NCI-H146 (cell line): ENCODE measurements at regions not wholly inside any gene's neighbourhood (a gene's known extent, or its start where the extent isn't known, plus 50 kb on each side); places are given as distances from the start of the nearest gene placed in this dataset.
"Not testable (repeated sequence)": the region's sequence is repeated elsewhere in the genome, so short reads cannot be mapped to it uniquely, and the experiment has no call there.

Source experiments
- DNase-seq: peaks from one replicate; lab custom pipeline; 2025; lab: John Stamatoyannopoulos, UW

DNA sequence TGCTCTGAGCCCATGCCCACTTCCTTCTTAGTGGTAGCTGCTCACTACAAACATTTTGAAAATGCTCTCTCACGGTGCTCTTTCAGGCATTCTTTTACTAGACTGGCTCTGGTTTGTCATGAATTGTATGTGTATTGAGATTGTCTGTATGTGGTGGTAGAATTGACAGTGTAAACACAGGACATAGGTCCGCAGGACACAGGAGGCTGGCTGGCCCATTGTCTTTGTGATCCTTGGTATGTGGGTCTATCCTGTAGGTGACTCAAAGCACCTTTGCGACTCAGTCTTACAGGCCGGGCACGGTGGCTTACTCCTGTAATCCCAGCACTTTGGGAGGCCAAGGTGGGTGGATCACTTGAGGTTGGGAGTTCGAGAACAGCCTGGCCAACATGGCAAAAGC lies 250.9 kb downstream of the C12orf75 start:
- no peak for DNase-seq

DNA sequence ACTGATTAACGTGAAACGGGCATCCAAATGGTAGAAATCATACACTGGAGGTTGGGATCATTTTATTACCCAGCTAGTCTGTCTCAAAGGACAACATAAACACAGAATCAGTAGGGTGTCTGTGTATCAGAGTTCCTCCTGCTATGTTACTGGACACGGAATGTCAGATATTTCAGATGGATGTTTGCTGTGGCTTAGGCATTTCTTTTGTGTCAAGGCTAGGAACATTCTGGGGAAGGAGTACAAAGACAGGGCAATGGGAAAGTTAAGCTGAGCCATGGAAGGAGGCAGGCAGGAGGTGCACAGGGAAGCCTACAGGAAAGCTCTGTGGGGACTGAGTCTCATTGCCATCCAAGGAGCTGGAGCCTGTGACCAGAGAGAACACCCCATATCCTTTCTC lies 254.6 kb downstream of the C12orf75 start:
- DNase-seq, result no peak

DNA sequence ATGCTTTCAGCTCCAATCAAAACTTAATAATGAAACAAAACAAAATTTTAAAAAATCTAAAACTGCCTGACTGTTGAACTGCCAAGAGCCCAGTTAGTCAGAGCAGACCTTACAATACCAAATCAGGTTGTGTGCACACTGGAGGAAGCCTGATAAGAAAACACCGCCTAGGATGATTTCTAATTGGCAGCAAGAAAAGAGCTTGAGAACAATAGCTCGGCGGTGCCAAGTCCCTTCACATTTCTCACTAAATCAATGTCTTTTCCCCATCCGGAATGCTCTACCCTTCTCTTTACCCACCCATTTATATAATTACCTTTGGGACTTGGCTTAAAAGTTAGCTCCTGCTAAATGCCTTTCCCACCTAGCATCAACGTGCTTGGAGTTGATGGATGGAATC lies 256.7 kb downstream of the C12orf75 start:
- no peak for DNase-seq

DNA sequence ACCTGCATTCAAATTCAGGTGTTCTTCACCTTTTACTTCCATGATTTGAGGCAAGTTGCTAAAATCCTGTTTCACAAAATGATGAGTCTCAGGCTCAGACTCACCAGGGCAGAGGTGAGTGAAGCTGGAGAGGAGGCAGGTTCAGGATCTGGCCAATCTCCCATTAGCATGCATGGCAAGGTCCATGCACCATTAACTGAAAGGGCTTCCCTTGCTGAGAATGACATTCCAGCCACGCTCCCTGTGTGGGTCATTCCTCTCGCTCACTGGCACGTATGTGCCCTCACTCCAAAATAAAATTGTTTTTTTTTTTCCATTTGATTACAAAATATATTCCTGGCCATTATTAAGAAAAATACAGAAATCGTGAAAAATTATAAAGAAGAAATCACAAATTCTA lies 257.6 kb downstream of the C12orf75 start:
- no peak for DNase-seq

DNA sequence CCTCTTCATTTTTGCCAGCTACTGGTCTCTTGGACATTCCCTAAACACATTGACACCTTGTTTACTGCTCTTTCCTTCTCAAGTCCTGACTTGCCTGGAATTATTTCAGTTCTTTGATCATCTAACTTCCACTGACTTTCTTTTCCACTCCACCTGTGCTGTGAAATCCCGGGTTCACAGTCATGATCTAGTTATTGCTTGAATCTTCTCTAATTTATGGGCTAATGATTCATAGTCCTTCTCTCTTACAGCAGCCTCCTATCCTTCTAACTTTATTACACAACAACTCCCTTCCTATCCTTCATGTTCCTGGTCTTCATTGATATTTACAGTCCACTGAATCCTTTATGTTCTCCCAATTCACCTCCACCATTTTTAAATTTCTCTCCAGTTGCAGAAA lies 260.1 kb downstream of the C12orf75 start:
- DNase-seq, result no peak

DNA sequence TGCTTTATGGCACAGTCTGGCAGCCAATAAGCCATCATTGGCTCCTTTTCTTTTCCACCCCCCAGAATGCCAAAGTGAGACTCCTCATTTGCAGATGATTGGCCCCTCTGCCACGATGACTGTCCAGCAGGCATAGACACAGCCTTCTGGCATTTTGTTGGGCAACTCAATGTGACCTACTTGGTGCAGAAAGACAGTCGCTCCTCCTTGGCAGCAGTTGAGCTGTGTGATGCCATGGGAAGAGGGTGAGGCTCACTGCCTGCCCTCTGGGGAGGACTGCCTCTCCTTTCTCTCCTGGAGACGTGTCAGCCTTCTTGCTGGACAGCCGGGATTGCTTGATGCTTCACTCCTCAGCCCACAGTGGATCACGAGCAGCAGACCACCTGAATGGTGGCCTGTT lies 264.9 kb downstream of the C12orf75 start:
- no peak for DNase-seq

DNA sequence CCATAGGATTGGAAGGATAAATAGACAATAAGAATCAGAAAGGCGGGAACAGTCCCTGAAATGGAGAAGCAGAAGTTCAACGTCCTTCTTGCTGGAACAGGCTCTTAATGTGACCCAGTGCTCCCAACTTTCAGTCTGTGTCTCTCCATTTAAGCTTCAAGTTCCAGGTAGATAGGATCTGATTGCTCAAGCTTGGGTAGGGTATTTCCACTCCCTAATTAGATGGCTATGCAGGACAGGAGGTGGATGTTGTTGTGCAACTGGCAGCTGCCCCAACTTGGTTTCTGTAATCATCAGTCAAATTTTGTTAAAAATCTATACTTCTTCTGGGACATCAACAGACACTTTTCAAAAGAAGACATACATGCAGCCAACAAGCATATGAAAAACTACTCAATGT lies 266.2 kb downstream of the C12orf75 start:
- no peak for DNase-seq

DNA sequence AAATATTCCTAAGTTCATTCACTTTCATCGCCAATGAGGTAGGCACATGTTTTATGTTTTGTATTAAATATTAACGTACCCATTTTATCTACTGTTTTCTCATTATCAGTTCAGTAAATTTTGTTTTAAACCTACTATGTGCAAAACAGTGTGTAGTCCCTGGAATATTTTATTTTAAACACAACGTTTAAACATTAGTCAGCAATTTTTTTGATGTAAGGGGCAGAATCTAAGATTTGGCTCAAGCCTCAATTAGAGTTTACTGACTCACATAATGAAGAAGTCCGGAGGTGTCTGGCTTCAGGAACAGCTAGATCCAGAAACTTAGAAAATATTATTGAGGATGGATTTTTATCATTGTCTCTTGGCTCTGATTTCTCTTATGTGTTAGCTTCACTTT lies 267.5 kb downstream of the C12orf75 start:
- no peak for DNase-seq

DNA sequence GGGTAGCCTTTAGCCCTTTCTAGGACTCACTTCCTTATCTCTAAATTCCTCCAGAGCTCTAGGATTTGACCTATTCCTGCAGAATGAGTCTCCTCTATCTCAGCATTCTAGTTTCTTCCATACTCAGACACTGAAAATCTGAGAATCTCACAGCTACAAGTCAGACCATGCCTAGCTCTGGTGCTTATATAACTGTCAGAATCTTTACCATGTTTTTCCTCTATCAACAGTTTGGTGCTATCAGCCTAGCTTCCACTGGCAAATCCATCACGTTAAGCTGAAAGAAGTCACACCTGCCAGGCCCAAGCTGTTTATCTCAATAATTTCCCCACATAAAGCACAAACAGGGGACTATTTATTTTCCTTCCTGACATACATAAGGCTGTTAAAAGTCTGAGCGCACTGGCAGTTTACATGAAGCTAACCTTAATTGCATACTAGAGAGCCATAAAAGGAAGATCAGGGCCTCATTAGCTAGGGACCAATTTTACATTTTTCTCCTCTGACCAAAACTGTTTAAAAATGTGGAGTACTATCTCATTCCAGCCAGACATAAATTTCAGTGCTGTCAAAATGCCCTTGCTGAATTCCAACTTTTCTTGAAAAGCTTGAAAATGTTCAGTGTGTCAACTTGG lies 270.5 kb downstream of the C12orf75 start:
- DNase-seq, result no peak

DNA sequence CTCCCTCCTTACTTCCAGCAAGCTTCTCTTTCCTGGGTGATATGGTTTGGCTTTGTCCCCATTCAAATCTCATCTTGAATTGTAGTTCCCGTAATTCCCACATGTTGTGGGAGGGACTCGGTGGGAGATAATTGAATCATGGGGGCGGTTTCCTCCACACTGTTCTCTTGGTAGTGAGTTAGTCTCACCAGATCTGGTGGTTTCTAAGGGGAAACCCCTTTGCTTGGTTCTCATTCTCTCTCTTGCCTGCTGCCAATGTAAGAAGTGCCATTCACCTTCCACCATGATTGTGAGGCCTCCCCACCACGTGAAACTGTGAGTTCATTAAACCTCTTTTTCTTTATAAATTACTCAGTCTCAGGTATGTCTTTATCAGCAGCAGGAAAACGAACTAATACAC lies 271.8 kb downstream of the C12orf75 start:
- not testable (repeated sequence) for DNase-seq

DNA sequence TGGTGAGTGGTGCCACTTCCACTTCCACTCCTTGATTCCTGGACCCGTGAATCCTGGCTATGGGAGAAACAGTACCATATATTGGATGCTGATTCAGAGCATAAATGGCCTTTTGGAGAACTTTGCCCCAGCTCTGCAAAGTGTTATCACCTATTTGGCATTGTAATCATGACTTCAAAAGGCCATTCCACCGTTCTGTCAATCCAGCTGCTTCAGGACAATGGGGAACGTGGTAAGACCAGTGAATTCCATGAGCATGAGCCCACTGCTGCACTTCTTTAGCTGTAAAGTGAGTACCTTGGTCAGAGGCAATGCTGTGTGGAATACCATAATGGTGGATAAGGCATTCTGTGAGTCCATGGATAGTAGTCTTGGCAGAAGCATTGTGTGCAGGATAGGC lies 273.8 kb downstream of the C12orf75 start:
- DNase-seq, result not testable (repeated sequence)

DNA sequence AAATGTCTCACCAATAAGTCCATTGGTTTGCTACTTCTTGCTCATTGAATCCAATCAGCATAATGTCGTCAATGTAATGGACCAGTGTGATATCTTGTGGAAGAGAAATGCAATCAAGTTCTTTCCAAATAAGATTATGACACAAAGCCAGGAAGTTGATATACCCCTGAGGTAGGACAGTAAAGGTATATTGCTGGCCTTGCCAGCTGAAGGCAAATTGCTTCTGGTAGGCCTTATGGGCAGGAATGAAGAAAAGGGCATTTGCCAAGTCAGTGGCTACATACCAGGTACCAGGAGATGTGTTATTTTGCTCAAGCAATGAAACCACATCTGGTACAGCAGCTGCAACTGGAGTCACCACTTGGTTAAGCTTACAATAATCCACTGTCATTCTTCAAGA lies 276.1 kb downstream of the C12orf75 start:
- not testable (repeated sequence) for DNase-seq

DNA sequence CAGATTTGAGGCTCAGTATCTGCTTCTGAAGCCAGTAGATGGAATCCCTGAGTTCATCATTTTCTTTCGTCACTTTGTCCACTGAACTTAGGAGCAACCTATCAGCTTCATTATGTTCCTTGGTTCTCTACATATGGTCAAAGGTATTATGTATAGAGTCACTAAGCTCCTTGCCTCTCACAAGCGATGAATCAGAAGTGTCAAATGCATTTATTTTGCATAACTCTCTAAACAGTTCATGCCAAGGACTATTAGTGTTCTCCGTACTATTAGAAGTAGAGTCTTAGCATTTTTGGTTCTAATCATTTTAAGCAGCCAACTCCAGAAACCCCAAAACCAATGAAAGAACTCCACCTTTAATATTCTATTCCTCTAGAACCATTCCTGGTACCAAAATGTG lies 278.5 kb downstream of the C12orf75 start:
- DNase-seq, result not testable (repeated sequence)

DNA sequence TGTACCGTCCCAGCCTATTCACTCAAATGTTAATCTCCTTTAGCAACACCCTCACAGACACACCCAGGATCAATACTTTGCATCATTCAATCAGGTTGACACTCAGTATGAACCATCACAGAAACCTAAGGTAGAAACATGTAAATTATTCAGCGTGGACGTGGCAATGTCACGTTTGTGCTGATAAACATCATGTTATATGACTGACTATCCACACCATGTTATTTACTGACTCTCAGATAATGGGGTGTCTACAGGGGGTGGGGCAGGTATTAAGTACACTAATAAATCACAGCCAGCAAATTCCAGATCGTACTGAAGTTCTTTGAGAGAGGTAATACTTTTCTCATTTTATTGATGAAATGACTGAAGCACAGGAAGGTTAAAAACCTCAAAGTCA lies 280.0 kb downstream of the C12orf75 start:
- DNase-seq, result no peak

DNA sequence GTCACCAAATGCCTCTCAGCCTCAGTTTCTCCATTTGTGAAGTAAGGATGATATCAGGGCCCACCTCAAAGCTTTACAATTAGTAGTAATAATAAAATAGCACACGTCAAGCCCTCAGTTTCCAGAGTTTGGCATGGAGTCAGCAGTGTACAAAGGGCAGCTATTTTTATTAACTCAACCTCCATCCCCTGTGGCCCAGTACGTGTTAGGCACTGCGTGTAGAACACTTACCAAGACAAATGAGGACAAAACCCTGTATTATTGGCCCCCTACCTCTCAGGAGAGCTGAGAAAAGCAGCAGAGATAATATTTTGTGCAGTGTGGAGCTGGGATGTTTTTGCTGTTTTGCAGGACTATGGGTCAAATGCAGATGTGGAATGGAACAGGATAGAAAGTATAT lies 280.8 kb downstream of the C12orf75 start:
- DNase-seq, result no peak

DNA sequence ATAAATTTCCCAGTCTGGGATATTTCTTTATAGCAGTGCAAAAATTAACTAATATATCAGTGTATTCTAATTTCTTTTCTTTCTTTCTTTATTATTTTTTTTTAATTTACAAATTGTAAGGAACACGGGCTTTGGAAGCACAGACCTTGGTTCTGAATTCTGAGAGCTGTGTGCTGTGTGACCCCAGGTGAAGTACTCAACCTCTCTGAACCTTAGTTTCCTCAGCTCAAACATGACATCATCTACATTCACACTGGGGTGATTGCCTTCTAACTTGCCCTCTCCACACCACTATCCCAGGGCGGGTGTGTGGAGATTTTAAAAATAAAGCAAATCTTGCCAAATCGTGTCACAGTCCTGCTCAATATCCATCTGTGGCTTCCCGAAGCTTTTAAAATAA lies 282.8 kb downstream of the C12orf75 start:
- DNase-seq, result no peak

DNA sequence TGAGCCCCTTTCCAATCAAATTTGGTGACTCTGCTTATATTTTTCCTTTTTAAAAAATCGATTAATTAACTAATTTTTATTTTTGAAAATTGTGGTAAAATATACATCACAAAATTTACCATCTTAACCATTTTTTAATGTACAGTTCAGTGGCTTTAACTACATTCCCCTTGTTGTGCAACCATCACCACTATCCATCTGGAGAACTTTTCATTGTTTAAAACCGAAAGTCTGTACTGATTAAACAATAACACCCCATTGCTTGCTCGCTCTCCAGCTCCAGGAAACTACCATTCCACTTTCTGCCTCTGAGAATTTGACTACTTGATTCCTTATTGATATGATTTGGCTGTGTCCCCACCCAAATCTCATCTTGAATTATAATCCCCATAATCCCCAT lies 283.4 kb downstream of the C12orf75 start:
- DNase-seq, result no peak

DNA sequence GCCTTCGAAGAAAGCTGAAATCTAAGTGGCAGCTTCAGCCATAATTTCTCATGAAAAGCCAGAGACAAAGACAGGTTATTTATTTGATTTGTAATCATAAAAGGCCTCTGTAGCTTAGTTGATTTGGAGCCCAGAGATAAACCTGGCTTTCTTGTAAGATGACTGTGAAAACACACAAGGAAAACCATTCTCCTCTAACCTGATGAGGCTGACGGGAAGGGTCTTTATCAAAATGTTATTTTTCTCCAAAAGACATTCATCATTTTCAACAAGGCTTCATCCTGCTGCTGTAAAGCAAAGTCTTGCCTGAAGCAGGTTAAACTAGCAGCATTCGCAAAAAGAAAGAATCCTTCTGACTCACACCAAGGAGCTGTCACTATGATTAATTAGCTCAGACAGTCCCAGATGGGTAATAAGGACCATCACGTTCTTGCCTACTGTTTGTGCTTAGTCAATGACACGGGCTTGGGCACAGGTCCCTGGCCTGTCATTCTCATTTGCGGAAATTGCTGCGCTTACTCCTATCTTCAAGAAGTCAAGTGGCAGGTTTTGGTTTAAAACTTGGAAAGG lies 286.6 kb downstream of the C12orf75 start:
- DNase-seq, result no peak

DNA sequence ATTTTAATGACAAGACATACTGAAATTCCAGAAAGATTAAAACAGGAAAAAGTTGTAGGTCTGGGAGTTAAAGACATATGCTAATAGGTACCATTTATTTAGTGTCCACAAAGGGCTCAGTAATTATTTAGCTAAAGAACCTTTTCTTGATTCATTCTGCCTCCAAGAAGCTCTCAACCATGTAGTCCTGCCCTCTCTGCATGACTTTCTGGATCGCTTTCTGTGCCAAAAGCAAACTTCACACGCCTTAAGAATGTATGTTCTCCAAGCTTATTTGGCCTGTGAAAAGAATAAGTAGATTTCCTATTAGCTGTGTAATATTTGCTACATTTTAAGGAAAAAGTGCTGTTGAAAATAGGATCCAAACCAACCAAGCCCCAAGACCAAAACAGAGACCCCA lies 291.7 kb downstream of the C12orf75 start:
- DNase-seq, result no peak

DNA sequence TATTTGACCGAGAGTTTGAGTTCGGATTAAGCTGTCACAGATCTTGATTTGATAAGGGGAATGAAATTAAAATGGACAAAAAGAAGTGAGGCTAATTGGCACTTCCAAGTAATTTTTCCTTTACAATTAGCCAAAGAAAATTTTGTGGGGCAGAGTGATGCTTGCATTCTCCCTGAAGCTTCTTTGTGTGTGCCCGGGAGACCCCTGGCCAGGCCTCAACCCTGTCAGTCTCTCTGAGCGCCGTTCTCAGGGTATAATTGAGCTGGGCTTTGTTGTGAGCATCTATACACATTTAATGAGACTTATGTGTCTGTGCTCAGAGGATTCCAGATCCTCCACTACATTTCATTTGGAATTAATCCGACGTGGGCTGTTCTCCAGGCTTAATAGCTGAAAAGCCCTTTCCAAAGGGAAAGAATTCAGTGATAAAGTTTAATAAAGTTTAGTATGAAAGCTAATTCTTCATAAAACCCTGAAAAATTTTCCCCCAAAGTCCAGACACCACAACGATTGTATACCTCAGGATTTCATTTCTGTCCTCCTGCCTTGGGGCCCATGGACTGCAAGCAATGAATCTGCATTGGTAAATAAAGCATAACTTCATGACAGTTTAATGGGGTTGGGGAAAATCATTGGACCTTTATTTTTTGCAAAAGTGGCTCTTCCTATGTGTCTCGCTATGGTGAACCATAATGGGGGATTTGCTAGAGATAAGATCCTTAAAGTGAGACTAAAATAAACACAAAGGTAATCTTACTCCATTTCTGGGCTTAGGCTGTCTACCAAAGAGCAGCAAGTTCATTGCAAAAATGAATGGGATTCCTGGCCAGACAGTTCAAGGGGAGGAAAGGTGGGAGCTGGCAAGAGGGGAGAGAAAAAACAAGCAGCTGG lies 292.6 kb downstream of the C12orf75 start:
- no peak for DNase-seq

DNA sequence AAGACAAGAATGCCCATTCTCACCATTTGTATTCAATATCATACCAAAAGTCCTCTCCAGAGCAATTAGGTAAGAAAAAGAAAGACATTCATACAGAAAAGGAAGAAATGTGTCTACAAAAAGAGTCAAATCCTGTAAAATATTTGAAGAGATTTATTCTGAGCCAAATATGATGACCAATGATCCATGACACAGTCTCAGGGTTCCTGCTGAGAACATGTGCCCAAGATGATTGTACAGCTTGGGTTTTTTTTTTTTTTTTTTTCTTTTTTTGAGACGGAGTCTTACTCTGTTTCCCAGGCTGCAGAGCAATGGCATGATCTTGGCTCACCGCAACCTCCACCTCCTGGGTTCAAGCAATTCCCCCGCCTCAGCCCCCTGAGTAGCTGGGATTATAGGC lies 296.2 kb downstream of the C12orf75 start:
- DNase-seq, result no peak

DNA sequence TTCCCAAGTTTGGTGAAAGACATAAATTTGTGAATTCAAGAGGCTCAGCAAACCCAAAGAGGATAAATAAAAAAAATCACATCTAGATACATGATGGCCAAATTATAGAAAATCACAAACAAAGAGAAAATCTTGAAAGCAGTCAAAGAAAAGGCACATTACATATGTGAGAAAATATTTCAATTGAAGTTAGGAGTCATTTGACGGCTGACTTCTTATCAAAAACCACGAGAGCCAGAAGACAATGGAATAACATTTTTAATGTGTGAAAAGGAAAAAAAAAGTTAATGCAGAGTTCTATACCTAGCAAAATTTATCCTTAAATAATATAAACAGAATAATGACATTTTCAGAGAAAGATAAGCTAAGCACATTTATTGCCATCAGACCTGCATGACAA lies 307.0 kb downstream of the C12orf75 start:
- no peak for DNase-seq

DNA sequence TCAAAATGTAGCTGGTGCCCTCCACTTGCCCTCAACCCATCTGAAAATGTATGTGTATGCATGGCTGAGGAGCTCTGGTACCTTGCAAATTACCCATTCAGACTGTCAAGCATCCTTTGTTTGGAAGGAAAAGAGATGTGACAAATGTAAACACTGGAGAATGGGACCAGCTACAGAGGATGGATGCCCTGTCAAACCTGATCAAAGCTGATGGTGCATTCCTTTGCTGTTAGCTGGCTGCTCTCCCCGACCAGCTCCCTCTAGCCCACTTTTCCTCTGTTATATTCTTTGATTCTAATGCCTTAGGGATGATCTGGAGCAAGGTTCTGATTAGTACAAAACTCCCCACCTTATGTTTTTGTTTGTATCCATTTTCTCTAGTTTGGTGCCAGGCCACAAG lies 310.3 kb downstream of the C12orf75 start:
- no peak for DNase-seq
